Hepatic stellate cell (primary cell): ENCODE measurements at regions not wholly inside any gene's neighbourhood (a gene's known extent, or its start where the extent isn't known, plus 50 kb on each side); places are given as distances from the start of the nearest gene placed in this dataset.

Experiments used
- DNase-seq: peaks from one replicate; pipeline ENCODE4 v3.0.0; 2011; ENCODE audit warnings: low spot score

- no peak for DNase-seq
Measured at GRCh38 chr5:145245354-145245753, 589.8 kb downstream of the PRELID2 start.

GRCh38 chr5:145244788-145245187 is 590.4 kb downstream of the PRELID2 start:
- DNase-seq, result peak; percentile 19

GRCh38 chr5:145244251-145244650 is 590.9 kb downstream of the PRELID2 start:
- DNase-seq, result no peak

GRCh38 chr5:145243016-145243415 is 592.1 kb downstream of the PRELID2 start:
- no peak for DNase-seq

- no peak for DNase-seq
Measured at GRCh38 chr5:145242551-145242950, 592.6 kb downstream of the PRELID2 start.

- no peak for DNase-seq
Measured at GRCh38 chr5:145237843-145238242, 597.3 kb downstream of the PRELID2 start.

- no peak for DNase-seq
Measured at GRCh38 chr5:145236983-145237382, 598.2 kb downstream of the PRELID2 start.

GRCh38 chr5:145236127-145236526 is 599.0 kb downstream of the PRELID2 start:
- no peak for DNase-seq

GRCh38 chr5:145233461-145233860 is 601.7 kb downstream of the PRELID2 start:
- no peak for DNase-seq

GRCh38 chr5:145230781-145231180 is 604.4 kb downstream of the PRELID2 start:
- no peak for DNase-seq

GRCh38 chr5:145228564-145228963 is 606.6 kb downstream of the PRELID2 start:
- no peak for DNase-seq

- no peak for DNase-seq
Measured at GRCh38 chr5:145227881-145228280, 607.3 kb downstream of the PRELID2 start.

- no peak for DNase-seq
Measured at GRCh38 chr5:145226726-145227125, 608.4 kb downstream of the PRELID2 start.

- DNase-seq, result no peak
Measured at GRCh38 chr5:145225529-145225928, 609.6 kb downstream of the PRELID2 start.

- DNase-seq, result no peak
Measured at GRCh38 chr5:145223582-145223981, 611.6 kb downstream of the PRELID2 start.

GRCh38 chr5:145222622-145223021 is 612.5 kb downstream of the PRELID2 start:
- DNase-seq, result no peak

GRCh38 chr5:145221416-145221815 is 613.7 kb downstream of the PRELID2 start:
- no peak for DNase-seq

- DNase-seq, result no peak
Measured at GRCh38 chr5:145220481-145220880, 614.7 kb downstream of the PRELID2 start.

- no peak for DNase-seq
Measured at GRCh38 chr5:145218982-145219381, 616.2 kb downstream of the PRELID2 start.

- DNase-seq, result no peak
Measured at GRCh38 chr5:145218019-145218418, 617.1 kb downstream of the PRELID2 start.

- DNase-seq, result no peak
Measured at GRCh38 chr5:145210020-145210419, 625.1 kb downstream of the PRELID2 start.

GRCh38 chr5:145205546-145205945 is 629.6 kb downstream of the PRELID2 start:
- no peak for DNase-seq

- no peak for DNase-seq
Measured at GRCh38 chr5:145204743-145205142, 630.4 kb downstream of the PRELID2 start.

GRCh38 chr5:145203193-145203592 is 631.9 kb downstream of the PRELID2 start:
- no peak for DNase-seq
